PC-9 (cell line): ENCODE measurements at regions not wholly inside any gene's neighbourhood (a gene's known extent, or its start where the extent isn't known, plus 50 kb on each side); places are given as distances from the start of the nearest gene placed in this dataset.
"Not testable (repeated sequence)": the region's sequence is repeated elsewhere in the genome, so short reads cannot be mapped to it uniquely, and the experiment has no call there.

Experiments used
- BruUV-seq: library from RNA; stranded (reverse); fragments of 400-500 nt; replicated peaks from 2 replicates; lab custom pipeline; 2021; lab: Mats Ljungman, UMichigan
- CTCF ChIA-PET: fragments of 300-600 bp; sonication (Branson Sonifier 250); formaldehyde crosslinking; loops from one replicate; lab custom pipeline; 2022; ENCODE audit warnings: antibody characterized with exemption; lab: Charles Lee
- POLR2A ChIA-PET: fragments of 300-600 bp; sonication (Branson Sonifier 250); formaldehyde crosslinking; loops from one replicate; lab custom pipeline; 2022; ENCODE audit warnings: antibody characterized with exemption; ENCODE audit not compliant: unreplicated experiment; lab: Charles Lee
- DNase-seq, 2 experiments: peaks; one replicate each; pipeline versions ENCODE4 v3.0.0 to v3.0.0-alpha.2; 2015 to 2022; ENCODE audit warnings: mixed read lengths in 1 of 2
- H2AFZ ChIP-seq: fragments of 200-600 bp; sonication (generic); 2 replicates; pipeline ENCODE4 v1.8.1; 2017; ENCODE audit warnings: antibody characterized with exemption
- H3F3A ChIP-seq: fragments of 200-600 bp; sonication (generic); 2 replicates; pipeline ENCODE4 v1.8.1; 2017; ENCODE audit warnings: antibody characterized with exemption, mild to moderate bottlenecking, low read depth; ENCODE audit not compliant: insufficient read depth
- H3K27ac ChIP-seq: fragments of 200-600 bp; sonication (generic); 2 replicates; pipeline ENCODE4 v1.6.1; 2016; ENCODE audit warnings: mixed run types
- H3K27me3 ChIP-seq: fragments of 200-600 bp; sonication (generic); 2 replicates; pipeline ENCODE4 v1.6.1; 2016; ENCODE audit warnings: low read depth, mixed run types; ENCODE audit not compliant: insufficient read depth
- H3K36me3 ChIP-seq: fragments of 200-600 bp; sonication (generic); 2 replicates; pipeline ENCODE4 v1.6.1; 2016; ENCODE audit warnings: low read depth, mixed run types
- H3K4me1 ChIP-seq: fragments of 200-600 bp; sonication (generic); replicated peaks from 2 replicates; pipeline ENCODE4 v1.6.1; 2016; ENCODE audit warnings: mixed run types; ENCODE audit not compliant: insufficient read depth
- H3K4me2 ChIP-seq: fragments of 200-600 bp; sonication (generic); 2 replicates; pipeline ENCODE4 v1.6.1; 2017; ENCODE audit warnings: mixed run types
- H3K4me3 ChIP-seq: fragments of 200-600 bp; sonication (generic); 2 replicates; pipeline ENCODE4 v1.6.1; 2016; ENCODE audit warnings: mixed run types
- H3K79me2 ChIP-seq: fragments of 200-600 bp; sonication (generic); 2 replicates; pipeline ENCODE4 v1.6.1; 2017; ENCODE audit warnings: low read depth, mixed run types
- H3K9me2 ChIP-seq: fragments of 200-600 bp; sonication (generic); 2 replicates; pipeline ENCODE4 v1.8.1; 2017; ENCODE audit warnings: mild to moderate bottlenecking; ENCODE audit not compliant: insufficient read depth
- H3K9me3 ChIP-seq: fragments of 200-600 bp; sonication (generic); 2 replicates; pipeline ENCODE4 v1.8.1; 2016; ENCODE audit warnings: low read depth; ENCODE audit not compliant: insufficient read depth
- H4K20me1 ChIP-seq: fragments of 200-600 bp; sonication (generic); 2 replicates; pipeline ENCODE4 v1.8.1; 2017; ENCODE audit not compliant: insufficient read depth
- EZH2 ChIP-seq: fragments of 200-600 bp; sonication (generic); IDR thresholded peaks from 2 replicates; pipeline ENCODE4 v1.8.0; 2017; ENCODE audit warnings: antibody characterized with exemption, low read depth
- intact Hi-C: fragments of 100-400 bp; cut with micrococcal nuclease; formaldehyde crosslinking; loops from one replicate; pipeline ENCODE4 v1.10.0; 2022; ENCODE audit not compliant: unreplicated experiment
- TF ChIP-seq, protein P1 (sequence below): fragments of 200-600 bp; sonication (generic); conservative IDR thresholded peaks from 2 replicates; pipeline ENCODE4 v1.6.1; 2017; ENCODE audit warnings: mixed run types, antibody characterized with exemption, mild to moderate bottlenecking, moderate library complexity

DNA sequence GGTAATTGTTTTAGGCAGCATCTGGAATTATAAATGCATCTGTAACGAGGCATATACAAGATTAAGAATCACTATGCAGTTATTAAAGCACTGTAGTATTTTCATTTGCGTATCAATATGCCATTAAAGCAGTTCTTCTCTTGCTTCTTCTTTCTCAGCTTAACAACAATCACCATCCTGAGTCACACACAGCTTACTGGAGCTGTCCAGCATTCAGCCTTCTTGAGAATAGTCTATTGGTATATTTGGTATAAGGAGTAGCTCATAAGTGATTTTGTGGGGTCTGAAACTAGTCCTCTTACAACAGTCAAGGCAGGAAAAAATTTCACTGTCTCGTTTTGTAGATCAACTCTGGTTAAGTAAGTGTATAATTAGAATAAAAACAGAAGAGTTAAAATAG lies 523.0 kb upstream of the FOXG1 start:
- Histone ChIP-seq H4K20me1 (no peaks in the 10 kb centered on the region), H3K27me3 (no peaks in the 10 kb centered on the region), H3K79me2 (no peaks in the 10 kb centered on the region), H3K9me3 (no peaks in the 10 kb centered on the region), H2AFZ (no peak overlapping the region), H3K4me1 (no peaks in the 10 kb centered on the region), H3K4me2 (no peak overlapping the region), H3F3A (no peaks in the 10 kb centered on the region), H3K27ac (no peak overlapping the region), H3K4me3 (no peak overlapping the region), H3K9me2 (no peaks in the 10 kb centered on the region), H3K36me3 (no peaks in the 10 kb centered on the region)
- no peak for DNase-seq
- ChIA-PET CTCF (no interaction called here), POLR2A (no interaction called here)
- BruUV-seq, result no TSS peak
- TF ChIP-seq, protein P1, sequence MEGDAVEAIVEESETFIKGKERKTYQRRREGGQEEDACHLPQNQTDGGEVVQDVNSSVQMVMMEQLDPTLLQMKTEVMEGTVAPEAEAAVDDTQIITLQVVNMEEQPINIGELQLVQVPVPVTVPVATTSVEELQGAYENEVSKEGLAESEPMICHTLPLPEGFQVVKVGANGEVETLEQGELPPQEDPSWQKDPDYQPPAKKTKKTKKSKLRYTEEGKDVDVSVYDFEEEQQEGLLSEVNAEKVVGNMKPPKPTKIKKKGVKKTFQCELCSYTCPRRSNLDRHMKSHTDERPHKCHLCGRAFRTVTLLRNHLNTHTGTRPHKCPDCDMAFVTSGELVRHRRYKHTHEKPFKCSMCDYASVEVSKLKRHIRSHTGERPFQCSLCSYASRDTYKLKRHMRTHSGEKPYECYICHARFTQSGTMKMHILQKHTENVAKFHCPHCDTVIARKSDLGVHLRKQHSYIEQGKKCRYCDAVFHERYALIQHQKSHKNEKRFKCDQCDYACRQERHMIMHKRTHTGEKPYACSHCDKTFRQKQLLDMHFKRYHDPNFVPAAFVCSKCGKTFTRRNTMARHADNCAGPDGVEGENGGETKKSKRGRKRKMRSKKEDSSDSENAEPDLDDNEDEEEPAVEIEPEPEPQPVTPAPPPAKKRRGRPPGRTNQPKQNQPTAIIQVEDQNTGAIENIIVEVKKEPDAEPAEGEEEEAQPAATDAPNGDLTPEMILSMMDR, result no peak
- intact Hi-C loops, result no loop called here

DNA sequence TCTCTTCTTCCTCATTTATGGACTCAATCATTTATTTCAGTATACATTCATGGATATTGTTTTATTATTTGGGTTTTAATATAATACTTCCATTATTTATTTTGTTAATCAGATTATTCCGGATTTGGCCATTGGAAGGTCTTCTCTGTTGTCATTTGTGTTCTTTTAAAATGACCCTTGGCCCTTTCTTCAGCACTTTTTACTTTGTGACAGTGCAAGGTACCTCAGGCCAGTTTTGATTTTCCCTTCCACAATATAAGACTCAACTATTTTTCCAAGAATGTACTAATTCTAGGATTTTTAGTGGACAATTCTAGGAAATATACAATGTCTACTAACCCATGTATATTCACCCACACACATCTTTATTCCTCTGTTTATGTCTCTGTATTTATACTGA lies 521.4 kb upstream of the FOXG1 start:
- POLR2A ChIA-PET, result no interaction called here
- Histone ChIP-seq H3K9me3 (no peaks in the 10 kb centered on the region), H2AFZ (no peak overlapping the region), H3K79me2 (no peaks in the 10 kb centered on the region), H3K4me3 (no peak overlapping the region), H3K9me2 (no peaks in the 10 kb centered on the region), H3K27ac (no peak overlapping the region), H3K4me1 (no peaks in the 10 kb centered on the region), H3K4me2 (no peak overlapping the region), H4K20me1 (no peaks in the 10 kb centered on the region), H3K36me3 (no peaks in the 10 kb centered on the region), H3K27me3 (no peaks in the 10 kb centered on the region), H3F3A (no peaks in the 10 kb centered on the region)
- BruUV-seq, result no TSS peak
- TF ChIP-seq EZH2, result no peak
- TF ChIP-seq, protein P1, result no peak
- DNase-seq, result no peak
- intact Hi-C loops, result no loop called here
- CTCF ChIA-PET, result no interaction called here

DNA sequence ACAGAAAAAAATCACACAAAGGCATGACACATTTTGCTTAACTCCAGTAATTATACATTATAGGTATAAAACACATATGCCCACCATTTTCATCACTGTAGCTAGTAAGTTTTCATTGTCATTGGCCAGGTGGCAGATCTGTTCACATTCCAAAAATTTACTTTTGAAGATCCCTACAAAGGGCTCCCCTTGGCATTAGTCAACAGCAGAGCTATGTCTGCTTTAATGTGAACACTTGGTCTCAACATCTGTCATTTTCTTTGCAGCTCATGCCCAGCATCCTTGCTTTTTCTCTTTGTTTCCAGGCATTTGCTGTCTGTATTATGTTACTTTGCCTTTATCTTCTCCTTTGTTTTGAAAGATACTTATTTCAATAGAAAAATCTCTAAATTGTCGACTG lies 519.1 kb upstream of the FOXG1 start:
- DNase-seq, result no peak
- BruUV-seq, result no TSS peak
- no peaks in the 10 kb centered on the region for H3K4me1 ChIP-seq
- POLR2A ChIA-PET, result no interaction called here
- H3F3A ChIP-seq, result no peaks in the 10 kb centered on the region
- H4K20me1 ChIP-seq, result no peaks in the 10 kb centered on the region
- no peaks in the 10 kb centered on the region for H3K9me2 ChIP-seq
- no peak overlapping the region for H3K4me2 ChIP-seq
- intact Hi-C loops, result no loop called here
- no peaks in the 10 kb centered on the region for H3K36me3 ChIP-seq
- no peaks in the 10 kb centered on the region for H3K79me2 ChIP-seq
- H3K27me3 ChIP-seq, result no peaks in the 10 kb centered on the region
- no peak overlapping the region for H3K4me3 ChIP-seq
- TF ChIP-seq EZH2, result no peak
- TF ChIP-seq, protein P1, result no peak
- CTCF ChIA-PET, result no interaction called here
- H2AFZ ChIP-seq, result no peak overlapping the region
- H3K9me3 ChIP-seq, result no peaks in the 10 kb centered on the region
- H3K27ac ChIP-seq, result no peak overlapping the region

DNA sequence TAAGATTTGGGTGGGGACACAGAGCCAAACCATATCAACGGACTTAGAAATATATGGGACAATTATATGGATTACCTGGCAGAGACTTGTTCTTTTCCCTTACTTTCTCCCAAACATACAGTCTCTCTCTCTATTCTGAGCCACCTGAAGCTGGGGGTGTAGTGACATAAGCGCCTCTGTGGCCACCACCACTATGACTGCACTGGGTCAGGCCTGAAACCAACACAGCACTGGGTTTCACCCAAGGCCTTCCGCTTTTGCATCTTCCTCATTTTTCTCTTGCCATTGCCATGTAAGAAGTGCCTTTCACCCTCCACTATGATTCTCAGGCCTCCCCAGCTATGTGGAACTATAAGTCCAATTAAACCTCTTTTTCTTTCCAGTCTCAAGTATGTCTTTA lies 514.5 kb upstream of the FOXG1 start:
- H3K79me2 ChIP-seq, H3K9me2 ChIP-seq, H3K9me3 ChIP-seq, H3K4me1 ChIP-seq, H3F3A ChIP-seq, BruUV-seq, H3K4me3 ChIP-seq, intact Hi-C loops, DNase-seq, H3K4me2 ChIP-seq, H3K27me3 ChIP-seq, POLR2A ChIA-PET, CTCF ChIA-PET, H3K27ac ChIP-seq, H3K36me3 ChIP-seq, H4K20me1 ChIP-seq, H2AFZ ChIP-seq: not testable (repeated sequence)
